Loucy (cell line): ENCODE measurements at regions not wholly inside any gene's neighbourhood (a gene's known extent, or its start where the extent isn't known, plus 50 kb on each side); places are given as distances from the start of the nearest gene placed in this dataset.

Experiments used
- H2AFZ ChIP-seq: fragments of 200-600 bp; sonication (generic); 2 replicates; pipeline ENCODE4 v1.6.0; 2016; ENCODE audit warnings: antibody characterized with exemption, mild to moderate bottlenecking, low read length, moderate library complexity
- H3F3A ChIP-seq: fragments of 200-600 bp; 2 replicates; pipeline ENCODE4 v1.6.0; 2016; ENCODE audit warnings: antibody characterized with exemption, low read depth, mild to moderate bottlenecking
- H3K27me3 ChIP-seq: fragments of 200-600 bp; sonication (generic); 2 replicates; pipeline ENCODE4 v1.6.1; 2014; ENCODE audit warnings: low read length, mild to moderate bottlenecking; ENCODE audit not compliant: insufficient read depth, poor library complexity, severe bottlenecking
- H3K36me3 ChIP-seq: fragments of 200-600 bp; sonication (generic); 2 replicates; pipeline ENCODE4 v1.6.1; 2016; ENCODE audit warnings: low read length; ENCODE audit not compliant: insufficient read depth
- H3K4me1 ChIP-seq: fragments of 200-600 bp; sonication (generic); 2 replicates; pipeline ENCODE4 v1.5.1; 2014; ENCODE audit warnings: low read length, mild to moderate bottlenecking; ENCODE audit not compliant: insufficient read depth, poor library complexity, severe bottlenecking
- H3K4me2 ChIP-seq: fragments of 200-600 bp; sonication (generic); 2 replicates; pipeline ENCODE4 v1.6.0; 2014; ENCODE audit warnings: antibody characterized with exemption, low read length, low read depth, mild to moderate bottlenecking; ENCODE audit not compliant: poor library complexity, severe bottlenecking
- H3K4me3 ChIP-seq: fragments of 200-600 bp; sonication (generic); 2 replicates; pipeline ENCODE4 v1.5.1; 2014; ENCODE audit warnings: low read length, mild to moderate bottlenecking, mixed read lengths; ENCODE audit not compliant: poor library complexity, severe bottlenecking
- H3K79me2 ChIP-seq: fragments of 200-600 bp; sonication (generic); 2 replicates; pipeline ENCODE4 v1.6.1; 2014; ENCODE audit warnings: low read length; ENCODE audit not compliant: insufficient read depth
- H3K9ac ChIP-seq: fragments of 200-600 bp; sonication (generic); 2 replicates; pipeline ENCODE4 v1.6.0; 2014; ENCODE audit warnings: mild to moderate bottlenecking, low read depth, low read length, moderate library complexity; ENCODE audit not compliant: poor library complexity, severe bottlenecking
- H3K9me2 ChIP-seq: fragments of 200-600 bp; sonication (generic); replicated peaks from 2 replicates; pipeline ENCODE4 v1.6.1; 2016; ENCODE audit warnings: low read depth, low read length, mixed read lengths
- H3K9me3 ChIP-seq: fragments of 200-600 bp; sonication (generic); 2 replicates; pipeline ENCODE4 v1.6.1; 2014; ENCODE audit warnings: mild to moderate bottlenecking, antibody characterized with exemption, low read length, low read depth; ENCODE audit not compliant: insufficient read depth
- H4K20me1 ChIP-seq: fragments of 200-600 bp; sonication (generic); 2 replicates; pipeline ENCODE4 v1.6.0; 2014; ENCODE audit warnings: antibody characterized with exemption, low read length, mild to moderate bottlenecking; ENCODE audit not compliant: insufficient read depth, poor library complexity, severe bottlenecking
- EZH2phosphoT487 ChIP-seq: fragments of 200-600 bp; IDR thresholded peaks from 2 replicates; pipeline ENCODE4 v1.6.1; 2018; ENCODE audit warnings: antibody characterized with exemption, mild to moderate bottlenecking, moderate library complexity, borderline replicate concordance
- TF ChIP-seq, protein P1 (sequence below): fragments of 200-600 bp; sonication (generic); conservative IDR thresholded peaks from 2 replicates; pipeline ENCODE4 v1.5.1; 2014; ENCODE audit warnings: mild to moderate bottlenecking, antibody characterized with exemption, low read length

DNA sequence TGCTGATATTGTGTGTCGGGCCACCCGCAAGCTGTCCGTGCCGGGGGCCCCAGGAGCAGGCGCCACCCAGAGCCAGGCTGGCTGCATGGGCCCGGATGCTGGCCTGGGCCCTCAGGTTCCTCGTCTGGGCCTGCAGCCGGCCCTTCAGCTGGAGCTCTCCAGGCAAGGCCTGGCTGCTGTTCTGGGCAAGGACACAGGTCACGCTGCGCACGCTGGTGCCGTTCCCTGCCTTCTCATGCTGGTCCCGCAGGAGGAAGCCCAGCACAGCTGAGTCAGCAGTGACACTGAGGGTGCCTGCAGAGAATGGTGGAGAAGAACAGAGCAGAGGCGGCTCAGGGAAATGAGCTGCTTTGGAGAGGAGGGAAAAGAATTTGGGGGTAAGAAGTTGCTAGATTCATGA, 79.9 kb downstream of the RMI2 start:
- Histone ChIP-seq H2AFZ (no peak overlapping the region), H4K20me1 (no peaks in the 10 kb centered on the region), H3K36me3 (no peaks in the 10 kb centered on the region), H3K4me2 (no peak overlapping the region), H3K9me2 (no peaks in the 10 kb centered on the region), H3K9me3 (no peaks in the 10 kb centered on the region), H3K4me1 (peaks cover 7% of the 10 kb centered on the region), H3F3A (no peaks in the 10 kb centered on the region), H3K27me3 (no peaks in the 10 kb centered on the region), H3K4me3 (no peak overlapping the region), H3K9ac (no peak overlapping the region), H3K79me2 (no peaks in the 10 kb centered on the region)
- no peak for TF ChIP-seq EZH2phosphoT487
- TF ChIP-seq, protein P1, sequence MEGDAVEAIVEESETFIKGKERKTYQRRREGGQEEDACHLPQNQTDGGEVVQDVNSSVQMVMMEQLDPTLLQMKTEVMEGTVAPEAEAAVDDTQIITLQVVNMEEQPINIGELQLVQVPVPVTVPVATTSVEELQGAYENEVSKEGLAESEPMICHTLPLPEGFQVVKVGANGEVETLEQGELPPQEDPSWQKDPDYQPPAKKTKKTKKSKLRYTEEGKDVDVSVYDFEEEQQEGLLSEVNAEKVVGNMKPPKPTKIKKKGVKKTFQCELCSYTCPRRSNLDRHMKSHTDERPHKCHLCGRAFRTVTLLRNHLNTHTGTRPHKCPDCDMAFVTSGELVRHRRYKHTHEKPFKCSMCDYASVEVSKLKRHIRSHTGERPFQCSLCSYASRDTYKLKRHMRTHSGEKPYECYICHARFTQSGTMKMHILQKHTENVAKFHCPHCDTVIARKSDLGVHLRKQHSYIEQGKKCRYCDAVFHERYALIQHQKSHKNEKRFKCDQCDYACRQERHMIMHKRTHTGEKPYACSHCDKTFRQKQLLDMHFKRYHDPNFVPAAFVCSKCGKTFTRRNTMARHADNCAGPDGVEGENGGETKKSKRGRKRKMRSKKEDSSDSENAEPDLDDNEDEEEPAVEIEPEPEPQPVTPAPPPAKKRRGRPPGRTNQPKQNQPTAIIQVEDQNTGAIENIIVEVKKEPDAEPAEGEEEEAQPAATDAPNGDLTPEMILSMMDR, result no peak

DNA sequence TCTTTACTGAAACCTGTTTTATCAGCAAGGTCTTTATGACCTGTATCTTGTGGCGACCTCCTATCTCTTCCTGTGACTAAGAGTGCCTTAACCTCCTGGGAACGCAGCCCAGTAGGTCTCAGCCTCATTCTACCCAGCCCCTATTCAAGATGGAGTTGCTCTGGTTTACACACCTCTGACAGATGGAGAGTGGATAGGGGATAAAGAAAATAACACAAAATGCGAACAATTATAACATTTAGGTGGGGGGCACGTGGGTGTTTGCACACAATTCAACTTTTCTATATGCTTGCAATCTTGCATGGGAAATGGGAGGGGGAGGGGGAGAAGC, 83.3 kb downstream of the RMI2 start:
- no peaks in the 10 kb centered on the region for H3F3A ChIP-seq
- H3K36me3 ChIP-seq, result no peaks in the 10 kb centered on the region
- no peaks in the 10 kb centered on the region for H3K27me3 ChIP-seq
- H4K20me1 ChIP-seq, result no peaks in the 10 kb centered on the region
- no peaks in the 10 kb centered on the region for H3K4me1 ChIP-seq
- no peak overlapping the region for H3K4me2 ChIP-seq
- no peak overlapping the region for H2AFZ ChIP-seq
- TF ChIP-seq, protein P1, result no peak
- no peak for TF ChIP-seq EZH2phosphoT487
- no peaks in the 10 kb centered on the region for H3K9me2 ChIP-seq
- H3K9me3 ChIP-seq, result no peaks in the 10 kb centered on the region
- no peak overlapping the region for H3K9ac ChIP-seq
- no peak overlapping the region for H3K4me3 ChIP-seq
- no peaks in the 10 kb centered on the region for H3K79me2 ChIP-seq

DNA sequence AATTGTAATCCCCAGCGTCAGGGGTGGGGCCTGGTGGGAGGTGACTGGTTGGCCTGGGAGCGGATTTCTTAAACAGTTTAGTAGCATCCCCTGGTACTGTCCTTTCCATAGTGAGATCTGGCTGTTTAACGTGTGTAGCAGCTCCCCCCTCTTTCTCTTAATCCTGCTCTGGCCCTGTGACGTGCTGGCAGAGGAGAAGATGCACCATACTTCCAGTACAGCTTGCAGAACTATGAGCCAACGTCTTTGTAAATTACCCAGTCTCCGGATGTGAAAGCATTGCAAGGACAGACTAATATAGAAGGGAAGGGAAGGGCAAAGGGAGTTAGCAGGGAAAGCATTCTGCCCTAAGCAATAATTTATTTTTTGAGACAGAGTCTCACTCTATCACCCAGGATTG, 83.9 kb downstream of the RMI2 start:
- no peak for TF ChIP-seq EZH2phosphoT487
- TF ChIP-seq, protein P1, result no peak
- no peaks in the 10 kb centered on the region for H3K79me2 ChIP-seq
- H3K27me3 ChIP-seq, result no peaks in the 10 kb centered on the region
- H3K9ac ChIP-seq, result no peak overlapping the region
- H3K4me3 ChIP-seq, result no peak overlapping the region
- no peaks in the 10 kb centered on the region for H3K9me2 ChIP-seq
- H3K9me3 ChIP-seq, result no peaks in the 10 kb centered on the region
- H3K36me3 ChIP-seq, result no peaks in the 10 kb centered on the region
- no peak overlapping the region for H2AFZ ChIP-seq
- H3K4me2 ChIP-seq, result no peak overlapping the region
- H4K20me1 ChIP-seq, result no peaks in the 10 kb centered on the region
- H3K4me1 ChIP-seq, result no peaks in the 10 kb centered on the region
- no peaks in the 10 kb centered on the region for H3F3A ChIP-seq
